GM18873 (cell line): ENCODE measurements at regions not wholly inside any gene's neighbourhood (a gene's known extent, or its start where the extent isn't known, plus 50 kb on each side); places are given as distances from the start of the nearest gene placed in this dataset.

Experiments used
- ATAC-seq: cut with Tn5 transposase; IDR thresholded peaks from one replicate; pipeline ENCODE4 v1.9.1; 2021; ENCODE audit warnings: mild to moderate bottlenecking, moderate library complexity, moderate number of reproducible peaks; ENCODE audit not compliant: unreplicated experiment, low FRiP score

GRCh38 chr5:103648086-103648485, 85.5 kb upstream of the NUDT12 start:
- ATAC-seq, result no peak

- ATAC-seq, result no peak
These were observed 84.4 kb upstream of the NUDT12 start for GRCh38 chr5:103646698-103647614.

- ATAC-seq, result no peak
These were observed 83.2 kb upstream of the NUDT12 start for GRCh38 chr5:103645816-103646215.

GRCh38 chr5:103638979-103639378, 76.4 kb upstream of the NUDT12 start:
- no peak for ATAC-seq

GRCh38 chr5:103624675-103625074, 62.1 kb upstream of the NUDT12 start:
- no peak for ATAC-seq

- no peak for ATAC-seq
These were observed 61.5 kb upstream of the NUDT12 start for GRCh38 chr5:103624035-103624480.

- ATAC-seq, result no peak
These were observed 60.8 kb upstream of the NUDT12 start for GRCh38 chr5:103623425-103623824.

GRCh38 chr5:103621548-103621930, 59.0 kb upstream of the NUDT12 start:
- ATAC-seq, result no peak

GRCh38 chr5:103620851-103621547, 58.4 kb upstream of the NUDT12 start:
- no peak for ATAC-seq

GRCh38 chr5:103617913-103618312, 55.3 kb upstream of the NUDT12 start:
- no peak for ATAC-seq

GRCh38 chr5:103617090-103617489, 54.5 kb upstream of the NUDT12 start:
- ATAC-seq, result no peak

GRCh38 chr5:103612545-103612944, 50.0 kb upstream of the NUDT12 start:
- ATAC-seq, result no peak
